Hepatocyte (in vitro differentiated cells): ENCODE measurements at regions not wholly inside any gene's neighbourhood (a gene's known extent, or its start where the extent isn't known, plus 50 kb on each side); places are given as distances from the start of the nearest gene placed in this dataset.

Source experiments
- DNase-seq: peaks from one replicate; pipeline ENCODE4 v3.0.0-alpha.2; 2016; ENCODE audit warnings: low spot score
- H2AFZ ChIP-seq: fragments of 200-600 bp; sonication (generic); 2 replicates; pipeline ENCODE4 v1.6.0; 2016; ENCODE audit warnings: antibody characterized with exemption, mild to moderate bottlenecking
- H3K27ac ChIP-seq: fragments of 200-600 bp; sonication (generic); 2 replicates; pipeline ENCODE4 v1.5.1; 2016; ENCODE audit warnings: mild to moderate bottlenecking
- H3K27me3 ChIP-seq: fragments of 200-600 bp; sonication (generic); 2 replicates; pipeline ENCODE4 v1.6.1; 2016
- H3K36me3 ChIP-seq: fragments of 200-600 bp; sonication (generic); replicated peaks from 2 replicates; pipeline ENCODE4 v1.5.1; 2016; ENCODE audit warnings: low read depth; ENCODE audit not compliant: insufficient read depth
- H3K4me1 ChIP-seq: fragments of 200-600 bp; sonication (generic); 2 replicates; pipeline ENCODE4 v1.5.1; 2016; ENCODE audit warnings: mild to moderate bottlenecking, moderate library complexity; ENCODE audit not compliant: insufficient read depth
- H3K4me2 ChIP-seq: fragments of 200-600 bp; sonication (generic); 2 replicates; pipeline ENCODE4 v1.6.0; 2016
- H3K4me3 ChIP-seq: fragments of 200-600 bp; sonication (generic); 2 replicates; pipeline ENCODE4 v1.5.1; 2016; ENCODE audit warnings: mild to moderate bottlenecking
- H3K79me2 ChIP-seq: fragments of 200-600 bp; sonication (generic); 2 replicates; pipeline ENCODE4 v1.6.0; 2017; ENCODE audit warnings: mild to moderate bottlenecking
- H3K9me2 ChIP-seq: fragments of 200-600 bp; sonication (generic); replicated peaks from 2 replicates; pipeline ENCODE4 v1.6.0; 2017; ENCODE audit warnings: mild to moderate bottlenecking; ENCODE audit not compliant: insufficient read depth
- H3K9me3 ChIP-seq: fragments of 200-600 bp; sonication (generic); 2 replicates; pipeline ENCODE4 v1.5.1; 2016; ENCODE audit warnings: low read depth, mild to moderate bottlenecking
- H4K20me1 ChIP-seq: fragments of 200-600 bp; sonication (generic); 2 replicates; pipeline ENCODE4 v1.6.0; 2016; ENCODE audit warnings: mild to moderate bottlenecking; ENCODE audit not compliant: insufficient read depth, poor library complexity, severe bottlenecking
- CTCF ChIP-seq: fragments of 200-600 bp; sonication (generic); IDR thresholded peaks from 2 replicates; pipeline ENCODE4 v1.5.1; 2016; ENCODE audit warnings: antibody characterized with exemption, mild to moderate bottlenecking; ENCODE audit not compliant: poor library complexity
- EZH2 ChIP-seq: fragments of 200-600 bp; sonication (generic); IDR thresholded peaks from 2 replicates; pipeline ENCODE4 v1.6.1; 2016; ENCODE audit warnings: antibody characterized with exemption, mild to moderate bottlenecking, borderline replicate concordance
- EZH2phosphoT487 ChIP-seq: fragments of 200-600 bp; sonication (generic); IDR thresholded peaks from one replicate; pipeline ENCODE4 v1.6.1; 2018; ENCODE audit warnings: antibody characterized with exemption, mild to moderate bottlenecking, low read depth, moderate library complexity; ENCODE audit not compliant: unreplicated experiment, severe bottlenecking
- WGBS: methylation state at CpG from one replicate; pipeline ENCODE4 v1.1.6; 2016; ENCODE audit warnings: low lambda C conversion rate; ENCODE audit errors: missing lambda C conversion rate; 5-methylcytosine and 5-hydroxymethylcytosine counted together

- Histone ChIP-seq H3K9me2 (no peaks in the 10 kb centered on the region), H3K27ac (no peak overlapping the region), H3K4me1 (no peaks in the 10 kb centered on the region), H3K4me3 (no peak overlapping the region), H3K36me3 (no peaks in the 10 kb centered on the region), H3K4me2 (peak overlapping the region; percentile 48), H2AFZ (no peak overlapping the region), H3K9me3 (no peaks in the 10 kb centered on the region), H3K79me2 (no peaks in the 10 kb centered on the region), H4K20me1 (no peaks in the 10 kb centered on the region), H3K27me3 (no peaks in the 10 kb centered on the region)
- no peak for DNase-seq
- TF ChIP-seq CTCF: no peak
- no peak for TF ChIP-seq EZH2
- TF ChIP-seq EZH2phosphoT487: no peak
- WGBS: 63% methylated on average over 6 of the region's 6 CpGs
These were observed 1037.6 kb upstream of the NR2F2 start for GRCh38 chr15:95292785-95293450.

GRCh38 chr15:95293456-95294031 lies 1037.0 kb upstream of the NR2F2 start:
- H4K20me1 ChIP-seq: no peaks in the 10 kb centered on the region
- no peak overlapping the region for H3K4me3 ChIP-seq
- DNase-seq: no peak
- no peak overlapping the region for H3K27ac ChIP-seq
- H3K9me2 ChIP-seq: no peaks in the 10 kb centered on the region
- no peaks in the 10 kb centered on the region for H3K36me3 ChIP-seq
- no peaks in the 10 kb centered on the region for H3K79me2 ChIP-seq
- no peaks in the 10 kb centered on the region for H3K4me1 ChIP-seq
- H3K4me2 ChIP-seq: no peak overlapping the region
- WGBS: 87% methylated on average over 6 of the region's 6 CpGs
- no peaks in the 10 kb centered on the region for H3K27me3 ChIP-seq
- TF ChIP-seq EZH2 (no peak), EZH2phosphoT487 (no peak)
- H3K9me3 ChIP-seq: no peaks in the 10 kb centered on the region
- no peak overlapping the region for H2AFZ ChIP-seq

- Histone ChIP-seq H3K9me3 (no peaks in the 10 kb centered on the region), H3K79me2 (no peaks in the 10 kb centered on the region), H3K9me2 (no peaks in the 10 kb centered on the region), H3K36me3 (no peaks in the 10 kb centered on the region), H3K4me1 (no peaks in the 10 kb centered on the region), H3K27me3 (no peaks in the 10 kb centered on the region), H4K20me1 (no peaks in the 10 kb centered on the region), H3K27ac (no peak overlapping the region), H3K4me3 (no peak overlapping the region), H2AFZ (no peak overlapping the region), H3K4me2 (no peak overlapping the region)
- no peak for DNase-seq
- TF ChIP-seq EZH2phosphoT487 (no peak), CTCF (no peak), EZH2 (no peak)
- 65% methylated on average over 9 of the region's 9 CpGs for WGBS
These were observed 1035.1 kb upstream of the NR2F2 start for GRCh38 chr15:95295363-95295762.

GRCh38 chr15:95295896-95296625 lies 1034.4 kb upstream of the NR2F2 start:
- WGBS: 86% methylated on average over 9 of the region's 9 CpGs
- H3K4me2 ChIP-seq: no peak overlapping the region
- no peak for DNase-seq
- H3K4me3 ChIP-seq: no peak overlapping the region
- H3K4me1 ChIP-seq: no peaks in the 10 kb centered on the region
- no peaks in the 10 kb centered on the region for H3K27me3 ChIP-seq
- H3K27ac ChIP-seq: no peak overlapping the region
- no peak overlapping the region for H2AFZ ChIP-seq
- H3K36me3 ChIP-seq: no peaks in the 10 kb centered on the region
- no peaks in the 10 kb centered on the region for H3K9me3 ChIP-seq
- H3K79me2 ChIP-seq: no peaks in the 10 kb centered on the region
- no peak for TF ChIP-seq CTCF
- TF ChIP-seq EZH2: no peak
- no peak for TF ChIP-seq EZH2phosphoT487
- H3K9me2 ChIP-seq: no peaks in the 10 kb centered on the region
- no peaks in the 10 kb centered on the region for H4K20me1 ChIP-seq
